GM21390 (cell line): ENCODE measurements at regions not wholly inside any gene's neighbourhood (a gene's known extent, or its start where the extent isn't known, plus 50 kb on each side); places are given as distances from the start of the nearest gene placed in this dataset.

Experiments used
- ATAC-seq: cut with Tn5 transposase; IDR thresholded peaks from one replicate; pipeline ENCODE4 v1.9.1; 2021; ENCODE audit not compliant: unreplicated experiment

- ATAC-seq = no peak
Measured at GRCh38 chr11:88448131-88448670, 110.7 kb upstream of the CTSC start.

- no peak for ATAC-seq
Measured at GRCh38 chr11:88447281-88447680, 109.7 kb upstream of the CTSC start.

GRCh38 chr11:88439356-88439755 is 101.8 kb upstream of the CTSC start:
- ATAC-seq = no peak

GRCh38 chr11:88438721-88439120 is 101.2 kb upstream of the CTSC start:
- no peak for ATAC-seq

- ATAC-seq = peak; percentile 99
Measured at GRCh38 chr11:88435415-88435814, 97.9 kb upstream of the CTSC start.

- ATAC-seq = no peak
Measured at GRCh38 chr11:88434333-88434976, 96.9 kb upstream of the CTSC start.

- ATAC-seq = no peak
Measured at GRCh38 chr11:88433536-88434230, 96.1 kb upstream of the CTSC start.

GRCh38 chr11:88431675-88432341 is 94.3 kb upstream of the CTSC start:
- no peak for ATAC-seq

- ATAC-seq = no peak
Measured at GRCh38 chr11:88428959-88429358, 91.4 kb upstream of the CTSC start.

GRCh38 chr11:88427719-88428118 is 90.2 kb upstream of the CTSC start:
- ATAC-seq = no peak

GRCh38 chr11:88424881-88425280 is 87.3 kb upstream of the CTSC start:
- ATAC-seq = no peak

- peak; percentile 71 for ATAC-seq
Measured at GRCh38 chr11:88421530-88421929, 84.0 kb upstream of the CTSC start.

GRCh38 chr11:88420165-88420791 is 82.7 kb upstream of the CTSC start:
- no peak for ATAC-seq

GRCh38 chr11:88418508-88418907 is 81.0 kb upstream of the CTSC start:
- ATAC-seq = no peak

GRCh38 chr11:88415495-88415894 is 78.0 kb upstream of the CTSC start:
- ATAC-seq = no peak

- peak; percentile 37 for ATAC-seq
Measured at GRCh38 chr11:88414981-88415413, 77.5 kb upstream of the CTSC start.

GRCh38 chr11:88414385-88414861 is 76.9 kb upstream of the CTSC start:
- peak; percentile 52 for ATAC-seq

GRCh38 chr11:88411265-88411664 is 73.7 kb upstream of the CTSC start:
- ATAC-seq = no peak

GRCh38 chr11:88410656-88411055 is 73.1 kb upstream of the CTSC start:
- ATAC-seq = no peak

GRCh38 chr11:88410056-88410455 is 72.5 kb upstream of the CTSC start:
- ATAC-seq = no peak

GRCh38 chr11:88406876-88407275 is 69.3 kb upstream of the CTSC start:
- no peak for ATAC-seq
